ENCODE measurements at regions not wholly inside any gene's neighbourhood (a gene's known extent, or its start where the extent isn't known, plus 50 kb on each side); places are given as distances from the start of the nearest gene placed in this dataset.
"Not testable (repeated sequence)": the region's sequence is repeated elsewhere in the genome, so short reads cannot be mapped to it uniquely, and the experiment has no call there.

- ChIA-PET POLR2A (no interaction called here), CTCF (no interaction called here)
- TF ChIP-seq CTCF (IDR thresholded peaks at IDR 0.05; ENCODE audit: insufficient read depth, low read length, missing control alignments) = no peak
- no peak overlapping the region for H3K4me3 ChIP-seq (ENCODE audit: low read depth, low read length)
- DNase-seq (ENCODE audit: low read depth, low spot score) = no peak
Measured at GRCh38 chr2:239720361-239721360, 304.5 kb downstream of the NDUFA10 start.

GRCh38 chr2:239719791-239720360 lies 305.3 kb downstream of the NDUFA10 start:
- no peak for TF ChIP-seq CTCF (IDR thresholded peaks at IDR 0.05; ENCODE audit: insufficient read depth, low read length, missing control alignments)
- no peak for DNase-seq (ENCODE audit: low read depth, low spot score)
- no peak overlapping the region for H3K4me3 ChIP-seq (ENCODE audit: low read depth, low read length)
- ChIA-PET CTCF (no interaction called here), POLR2A (no interaction called here)

- POLR2A ChIA-PET; CTCF ChIA-PET; DNase-seq (ENCODE audit: low read depth, low spot score); H3K4me3 ChIP-seq (ENCODE audit: low read depth, low read length): not testable (repeated sequence)
Measured at GRCh38 chr2:239718991-239719390, 306.2 kb downstream of the NDUFA10 start.

- ChIA-PET POLR2A (no interaction called here), CTCF (no interaction called here)
- no peak for TF ChIP-seq CTCF (IDR thresholded peaks at IDR 0.05; ENCODE audit: insufficient read depth, low read length, missing control alignments)
- H3K4me3 ChIP-seq (ENCODE audit: low read depth, low read length) = no peak overlapping the region
- DNase-seq (ENCODE audit: low read depth, low spot score) = no peak
Measured at GRCh38 chr2:239717706-239718105, 307.4 kb downstream of the NDUFA10 start.

GRCh38 chr2:239717319-239717675 lies 307.8 kb downstream of the NDUFA10 start:
- DNase-seq (ENCODE audit: low read depth, low spot score) = no peak
- POLR2A ChIA-PET = no interaction called here
- TF ChIP-seq CTCF (IDR thresholded peaks at IDR 0.05; ENCODE audit: insufficient read depth, low read length, missing control alignments) = no peak
- H3K4me3 ChIP-seq (ENCODE audit: low read depth, low read length) = no peak overlapping the region
- CTCF ChIA-PET = no interaction called here

GRCh38 chr2:239716536-239717318 lies 308.4 kb downstream of the NDUFA10 start:
- no peak overlapping the region for H3K4me3 ChIP-seq (ENCODE audit: low read depth, low read length)
- ChIA-PET CTCF (no interaction called here), POLR2A (no interaction called here)
- no peak for DNase-seq (ENCODE audit: low read depth, low spot score)
- TF ChIP-seq CTCF (IDR thresholded peaks at IDR 0.05; ENCODE audit: insufficient read depth, low read length, missing control alignments) = no peak
